Tibial nerve (tissue), 4 donors: ENCODE measurements at regions not wholly inside any gene's neighbourhood (a gene's known extent, or its start where the extent isn't known, plus 50 kb on each side); places are given as distances from the start of the nearest gene placed in this dataset.

Source experiments
- EP300 ChIP-seq, 2 donors: sonication (generic); formaldehyde crosslinking; IDR thresholded peaks; one replicate each; pipeline ENCODE4 v1.6.1; 2017; ENCODE audit warnings: antibody characterized with exemption in 2 of 2, mild to moderate bottlenecking in 1 of 2
- POLR2A ChIP-seq, 2 donors: fragments of 450-650 bp; IDR thresholded peaks; one replicate each; pipeline ENCODE4 v1.6.1; 2017; ENCODE audit warnings: antibody characterized with exemption in 2 of 2, mild to moderate bottlenecking in 2 of 2, moderate library complexity in 2 of 2
- TF ChIP-seq, protein P1 (sequence below), 5 experiments: fragments of 200-600 bp in 3 of 5; fragments of 450-650 bp in 2 of 5; sonication (generic) in 3 of 5; IDR thresholded peaks; one replicate each; pipeline ENCODE4 v1.5.1; 2016 to 2019; ENCODE audit warnings: antibody characterized with exemption in 5 of 5, mild to moderate bottlenecking in 3 of 5, moderate library complexity in 2 of 5

DNA sequence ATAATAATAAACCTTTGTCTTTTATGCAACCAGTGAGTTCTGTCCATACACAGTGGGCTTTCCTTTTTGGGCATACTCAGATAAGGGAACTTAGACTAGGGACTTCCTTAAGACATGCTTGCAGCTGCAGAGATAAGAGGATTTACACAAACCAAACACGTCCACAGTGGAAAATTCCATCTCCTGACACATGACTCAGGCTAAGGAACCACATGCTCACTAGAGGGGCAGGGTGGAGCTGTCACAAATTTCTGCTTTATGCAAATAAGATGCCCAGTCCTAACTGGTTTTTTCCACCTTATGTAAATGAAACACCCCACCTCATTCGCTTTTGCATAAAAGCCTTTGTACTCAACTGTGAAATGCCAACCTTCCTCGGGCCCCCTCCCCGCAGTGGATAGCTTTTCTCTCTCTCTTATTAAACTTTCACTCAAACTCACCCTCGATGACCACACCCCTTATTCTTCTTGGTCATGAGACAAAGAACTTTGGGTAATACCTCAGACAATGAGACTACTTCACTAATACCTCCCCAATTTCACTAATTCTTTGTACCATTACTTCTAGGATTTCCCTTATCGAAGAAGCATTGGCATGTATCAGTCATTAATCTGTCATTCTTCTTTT is 170.3 kb upstream of the FTMT start:
- TF ChIP-seq POLR2A (IDR thresholded peaks at IDR 0.05), result no peak
- TF ChIP-seq, protein P1, sequence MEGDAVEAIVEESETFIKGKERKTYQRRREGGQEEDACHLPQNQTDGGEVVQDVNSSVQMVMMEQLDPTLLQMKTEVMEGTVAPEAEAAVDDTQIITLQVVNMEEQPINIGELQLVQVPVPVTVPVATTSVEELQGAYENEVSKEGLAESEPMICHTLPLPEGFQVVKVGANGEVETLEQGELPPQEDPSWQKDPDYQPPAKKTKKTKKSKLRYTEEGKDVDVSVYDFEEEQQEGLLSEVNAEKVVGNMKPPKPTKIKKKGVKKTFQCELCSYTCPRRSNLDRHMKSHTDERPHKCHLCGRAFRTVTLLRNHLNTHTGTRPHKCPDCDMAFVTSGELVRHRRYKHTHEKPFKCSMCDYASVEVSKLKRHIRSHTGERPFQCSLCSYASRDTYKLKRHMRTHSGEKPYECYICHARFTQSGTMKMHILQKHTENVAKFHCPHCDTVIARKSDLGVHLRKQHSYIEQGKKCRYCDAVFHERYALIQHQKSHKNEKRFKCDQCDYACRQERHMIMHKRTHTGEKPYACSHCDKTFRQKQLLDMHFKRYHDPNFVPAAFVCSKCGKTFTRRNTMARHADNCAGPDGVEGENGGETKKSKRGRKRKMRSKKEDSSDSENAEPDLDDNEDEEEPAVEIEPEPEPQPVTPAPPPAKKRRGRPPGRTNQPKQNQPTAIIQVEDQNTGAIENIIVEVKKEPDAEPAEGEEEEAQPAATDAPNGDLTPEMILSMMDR (IDR thresholded peaks at IDR 0.05), result no peak
- no peak for TF ChIP-seq EP300 (IDR thresholded peaks at IDR 0.05)
